ES-I3 (cell line): ENCODE measurements at regions not wholly inside any gene's neighbourhood (a gene's known extent, or its start where the extent isn't known, plus 50 kb on each side); places are given as distances from the start of the nearest gene placed in this dataset.

Source experiments
- H3K36me3 ChIP-seq: 2 replicates; pipeline ENCODE4 v1.6.1; 2013; ENCODE audit warnings: mild to moderate bottlenecking, low read length, control low read depth, moderate library complexity; ENCODE audit not compliant: insufficient read depth
- H3K4me1 ChIP-seq: 2 replicates; pipeline ENCODE4 v1.6.1; 2013; ENCODE audit warnings: mild to moderate bottlenecking, control low read depth, low read length; ENCODE audit not compliant: insufficient read depth
- H3K9ac ChIP-seq: 2 replicates; pipeline ENCODE4 v1.6.1; 2013; ENCODE audit warnings: low read depth, mild to moderate bottlenecking, low read length, moderate library complexity
- H3K9me3 ChIP-seq: 2 replicates; pipeline ENCODE4 v1.6.1; 2013; ENCODE audit warnings: mild to moderate bottlenecking, low read length, moderate library complexity; ENCODE audit not compliant: control insufficient read depth, insufficient read depth

GRCh38 chr4:187544461-187545053, 451.0 kb upstream of the ZFP42 start:
- Histone ChIP-seq H3K4me1 (no peaks in the 10 kb centered on the region), H3K36me3 (no peaks in the 10 kb centered on the region), H3K9ac (no peak overlapping the region), H3K9me3 (no peaks in the 10 kb centered on the region)

GRCh38 chr4:187547316-187547715, 448.3 kb upstream of the ZFP42 start:
- no peaks in the 10 kb centered on the region for H3K36me3 ChIP-seq
- no peak overlapping the region for H3K9ac ChIP-seq
- H3K4me1 ChIP-seq: no peaks in the 10 kb centered on the region
- H3K9me3 ChIP-seq: peaks cover 3% of the 10 kb centered on the region; the same call in 1 of the 2 replicates

GRCh38 chr4:187550256-187550950, 445.2 kb upstream of the ZFP42 start:
- Histone ChIP-seq H3K4me1 (no peaks in the 10 kb centered on the region), H3K9me3 (peaks cover 3% of the 10 kb centered on the region; the same call in 1 of the 2 replicates), H3K9ac (no peak overlapping the region), H3K36me3 (no peaks in the 10 kb centered on the region)

DNA sequence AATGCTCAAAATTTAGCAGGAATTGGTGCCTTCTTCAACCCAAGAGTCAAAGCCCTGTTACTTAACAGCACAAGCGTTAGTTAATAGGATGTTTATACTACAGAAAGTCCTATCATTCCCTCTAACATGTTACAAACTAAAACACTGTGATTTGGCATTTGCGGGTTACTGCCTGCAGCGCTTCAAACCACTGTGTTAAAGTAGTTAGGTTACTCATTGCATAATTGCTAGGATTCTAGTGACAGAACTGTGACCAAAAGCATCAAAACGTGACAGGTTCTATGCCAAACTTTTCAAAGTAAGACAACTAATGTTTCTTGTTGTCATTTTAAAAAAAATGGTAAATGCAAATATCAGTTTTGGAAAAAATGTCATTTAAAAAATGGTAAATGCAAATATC, 442.8 kb upstream of the ZFP42 start:
- Histone ChIP-seq H3K9ac (no peak overlapping the region), H3K4me1 (no peaks in the 10 kb centered on the region), H3K36me3 (no peaks in the 10 kb centered on the region), H3K9me3 (peaks cover 3% of the 10 kb centered on the region; the same call in 1 of the 2 replicates)

DNA sequence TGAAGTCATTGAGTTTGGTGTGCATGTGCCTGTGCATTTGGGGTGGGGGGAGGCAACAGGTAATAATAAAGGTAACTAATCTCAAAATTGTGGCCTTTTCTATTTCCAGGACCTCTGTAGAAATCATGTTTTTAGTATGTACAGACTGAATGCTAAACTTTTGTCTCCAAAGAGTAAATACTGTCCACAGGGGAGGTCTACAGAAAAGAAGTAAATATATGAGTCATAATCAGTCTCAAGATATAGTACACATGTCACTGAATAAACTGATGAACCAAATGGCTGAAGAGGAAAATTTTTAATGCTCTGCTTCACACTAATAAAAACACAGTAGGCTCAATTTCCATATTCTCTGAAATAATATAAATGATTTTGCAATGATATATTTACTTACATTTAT, 440.4 kb upstream of the ZFP42 start:
- peaks cover 3% of the 10 kb centered on the region; the same call in 1 of the 2 replicates for H3K9me3 ChIP-seq
- H3K36me3 ChIP-seq: no peaks in the 10 kb centered on the region
- peaks cover 6% of the 10 kb centered on the region; the same call in 1 of the 2 replicates for H3K4me1 ChIP-seq
- no peak overlapping the region for H3K9ac ChIP-seq

DNA sequence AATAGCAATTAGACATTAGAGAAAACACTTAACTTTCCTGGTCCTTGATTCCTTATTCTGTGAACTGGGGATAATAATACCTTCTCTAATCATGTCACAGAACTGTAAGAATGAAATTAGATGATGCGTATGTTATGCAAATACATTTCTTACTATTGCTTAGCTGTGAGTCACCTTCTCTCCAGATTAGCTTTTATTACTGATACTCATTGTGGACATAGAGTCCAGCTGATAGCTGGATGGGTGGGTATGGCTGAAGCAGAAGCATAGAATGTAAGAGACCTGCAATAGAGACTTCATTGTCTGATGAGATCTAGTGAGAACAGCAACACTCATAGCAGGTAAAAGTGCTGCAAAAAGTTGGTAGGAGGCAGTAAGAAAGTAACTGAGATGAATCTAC, 437.2 kb upstream of the ZFP42 start:
- Histone ChIP-seq H3K9ac (no peak overlapping the region), H3K36me3 (no peaks in the 10 kb centered on the region), H3K4me1 (peaks cover 8% of the 10 kb centered on the region; the same call in 1 of the 2 replicates), H3K9me3 (no peaks in the 10 kb centered on the region)

- H3K9ac ChIP-seq: no peak overlapping the region
- H3K4me1 ChIP-seq: peaks cover 8% of the 10 kb centered on the region; the same call in 1 of the 2 replicates
- H3K9me3 ChIP-seq: no peaks in the 10 kb centered on the region
- no peaks in the 10 kb centered on the region for H3K36me3 ChIP-seq
Observed at GRCh38 chr4:187562345-187562744, 433.2 kb upstream of the ZFP42 start.

DNA sequence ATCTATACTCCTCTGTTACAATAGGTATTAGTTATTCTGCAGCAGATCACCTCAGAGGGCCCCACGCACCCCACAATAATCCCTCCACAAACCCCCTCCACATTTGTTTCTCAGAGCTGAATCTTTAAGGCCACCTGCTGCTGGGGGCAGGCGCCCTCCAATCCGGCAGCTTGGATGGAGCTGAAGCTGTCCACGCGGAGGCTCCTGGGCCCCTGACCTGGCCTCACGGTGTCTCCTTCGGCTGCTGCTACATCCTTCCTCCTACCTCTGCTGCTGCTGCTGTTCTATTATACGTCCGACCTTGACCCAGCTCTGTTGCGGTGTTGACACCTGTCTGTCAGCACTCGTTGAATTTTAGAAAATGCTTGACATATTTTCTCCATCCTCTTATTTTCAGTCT, 430.2 kb upstream of the ZFP42 start:
- no peak overlapping the region for H3K9ac ChIP-seq
- no peaks in the 10 kb centered on the region for H3K36me3 ChIP-seq
- H3K9me3 ChIP-seq: no peaks in the 10 kb centered on the region
- H3K4me1 ChIP-seq: no peaks in the 10 kb centered on the region

- H3K36me3 ChIP-seq: no peaks in the 10 kb centered on the region
- H3K4me1 ChIP-seq: no peaks in the 10 kb centered on the region
- no peak overlapping the region for H3K9ac ChIP-seq
- no peaks in the 10 kb centered on the region for H3K9me3 ChIP-seq
Observed at GRCh38 chr4:187569871-187570270, 425.7 kb upstream of the ZFP42 start.

DNA sequence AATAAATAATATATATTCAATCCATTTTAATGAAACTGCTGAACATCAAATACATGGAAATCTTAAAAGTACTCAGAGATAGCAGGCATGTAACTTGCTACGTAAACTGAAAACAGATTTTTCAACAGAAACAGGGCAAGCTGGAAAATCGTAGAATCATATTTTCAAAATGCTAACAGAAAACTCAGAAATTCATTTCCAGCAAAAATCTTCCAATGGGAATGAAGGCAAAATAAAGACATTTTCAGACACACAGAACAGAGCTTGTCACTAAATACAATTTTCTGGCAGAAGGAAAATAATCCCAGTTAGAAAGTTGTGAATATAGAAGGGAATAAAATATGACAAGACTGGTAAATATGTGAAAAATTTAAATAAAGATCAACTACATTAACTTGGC, 419.9 kb upstream of the ZFP42 start:
- H3K36me3 ChIP-seq: no peaks in the 10 kb centered on the region
- H3K4me1 ChIP-seq: no peaks in the 10 kb centered on the region

GRCh38 chr4:187576751-187577150, 418.8 kb upstream of the ZFP42 start:
- Histone ChIP-seq H3K4me1 (no peaks in the 10 kb centered on the region), H3K36me3 (no peaks in the 10 kb centered on the region), H3K9ac (no peak overlapping the region), H3K9me3 (no peaks in the 10 kb centered on the region)

More for the DNA sequence above, 419.9 kb upstream of the ZFP42 start:
- no peak overlapping the region for H3K9ac ChIP-seq
- H3K9me3 ChIP-seq: no peaks in the 10 kb centered on the region

- Histone ChIP-seq H3K9me3 (no peaks in the 10 kb centered on the region), H3K36me3 (no peaks in the 10 kb centered on the region), H3K4me1 (no peaks in the 10 kb centered on the region), H3K9ac (no peak overlapping the region)
Observed at GRCh38 chr4:187577941-187578480, 417.6 kb upstream of the ZFP42 start.

- H3K9me3 ChIP-seq: no peaks in the 10 kb centered on the region
- H3K4me1 ChIP-seq: no peaks in the 10 kb centered on the region
- no peaks in the 10 kb centered on the region for H3K36me3 ChIP-seq
- H3K9ac ChIP-seq: no peak overlapping the region
Observed at GRCh38 chr4:187586892-187587291, 408.7 kb upstream of the ZFP42 start.

GRCh38 chr4:187598196-187598595, 397.4 kb upstream of the ZFP42 start:
- Histone ChIP-seq H3K4me1 (no peaks in the 10 kb centered on the region), H3K9me3 (no peaks in the 10 kb centered on the region; the same call in 1 of the 2 replicates), H3K9ac (no peak overlapping the region), H3K36me3 (no peaks in the 10 kb centered on the region)
